HEK293 (cell line): ENCODE measurements at regions not wholly inside any gene's neighbourhood (a gene's known extent, or its start where the extent isn't known, plus 50 kb on each side); places are given as distances from the start of the nearest gene placed in this dataset.

ENCODE experiments used
- CTCF ChIP-seq: fragments of 450-650 bp; formaldehyde crosslinking; IDR thresholded peaks from 2 replicates; pipeline ENCODE4 v1.5.1; 2016; ENCODE audit warnings: missing biosample characterization, missing genetic modification characterization
- REST ChIP-seq: fragments of 450-650 bp; formaldehyde crosslinking; IDR thresholded peaks from 2 replicates; pipeline ENCODE4 v1.5.1; 2016; ENCODE audit warnings: missing biosample characterization, missing genetic modification characterization
- TCF7L2 ChIP-seq: IDR thresholded peaks from 2 replicates; pipeline ENCODE4 v1.6.1; 2011; ENCODE audit warnings: low read depth, mild to moderate bottlenecking, inconsistent platforms, low read length, moderate library complexity, borderline replicate concordance
- TSHZ1 ChIP-seq: fragments of 450-650 bp; formaldehyde crosslinking; IDR thresholded peaks from 2 replicates; pipeline ENCODE4 v1.5.1; 2016; ENCODE audit warnings: missing biosample characterization, missing genetic modification characterization, borderline replicate concordance
- ZBTB1 ChIP-seq: fragments of 450-650 bp; formaldehyde crosslinking; IDR thresholded peaks from 2 replicates; pipeline ENCODE4 v1.5.1; 2016; ENCODE audit warnings: missing biosample characterization, missing genetic modification characterization
- ZBTB10 ChIP-seq: fragments of 450-650 bp; formaldehyde crosslinking; IDR thresholded peaks from 2 replicates; pipeline ENCODE4 v1.5.1; 2016; ENCODE audit warnings: missing biosample characterization, missing genetic modification characterization
- ZBTB20 ChIP-seq: fragments of 450-650 bp; formaldehyde crosslinking; IDR thresholded peaks from 2 replicates; pipeline ENCODE4 v1.5.1; 2016; ENCODE audit warnings: missing biosample characterization, missing genetic modification characterization
- ZIC2 ChIP-seq: fragments of 450-650 bp; formaldehyde crosslinking; IDR thresholded peaks from 2 replicates; pipeline ENCODE4 v1.5.1; 2016; ENCODE audit warnings: missing biosample characterization, missing genetic modification characterization
- ZNF473 ChIP-seq: fragments of 450-650 bp; formaldehyde crosslinking; IDR thresholded peaks from 2 replicates; pipeline ENCODE4 v1.5.1; 2017; ENCODE audit warnings: missing biosample characterization, missing genetic modification characterization
- ZNF513 ChIP-seq: fragments of 450-650 bp; IDR thresholded peaks from 2 replicates; pipeline ENCODE4 v1.5.1; 2018; ENCODE audit warnings: missing biosample characterization, missing genetic modification characterization
- ZNF660 ChIP-seq: fragments of 450-650 bp; IDR thresholded peaks from 2 replicates; pipeline ENCODE4 v1.5.1; 2018; ENCODE audit warnings: missing biosample characterization, mild to moderate bottlenecking, missing genetic modification characterization
- ZNF76 ChIP-seq: fragments of 450-650 bp; formaldehyde crosslinking; IDR thresholded peaks from 2 replicates; pipeline ENCODE4; 2016; ENCODE audit warnings: low read depth, missing biosample characterization, missing genetic modification characterization, borderline replicate concordance
- ZNF768 ChIP-seq: fragments of 450-650 bp; formaldehyde crosslinking; IDR thresholded peaks from 2 replicates; pipeline ENCODE4 v1.5.1; 2018; ENCODE audit warnings: missing biosample characterization, mild to moderate bottlenecking, missing genetic modification characterization
- TF ChIP-seq, protein P1 (sequence below): sonication (generic); formaldehyde crosslinking; IDR thresholded peaks from 2 replicates; pipeline ENCODE4 v1.8.1; 2022; ENCODE audit warnings: mild to moderate bottlenecking, moderate library complexity, missing genetic modification reagents

DNA sequence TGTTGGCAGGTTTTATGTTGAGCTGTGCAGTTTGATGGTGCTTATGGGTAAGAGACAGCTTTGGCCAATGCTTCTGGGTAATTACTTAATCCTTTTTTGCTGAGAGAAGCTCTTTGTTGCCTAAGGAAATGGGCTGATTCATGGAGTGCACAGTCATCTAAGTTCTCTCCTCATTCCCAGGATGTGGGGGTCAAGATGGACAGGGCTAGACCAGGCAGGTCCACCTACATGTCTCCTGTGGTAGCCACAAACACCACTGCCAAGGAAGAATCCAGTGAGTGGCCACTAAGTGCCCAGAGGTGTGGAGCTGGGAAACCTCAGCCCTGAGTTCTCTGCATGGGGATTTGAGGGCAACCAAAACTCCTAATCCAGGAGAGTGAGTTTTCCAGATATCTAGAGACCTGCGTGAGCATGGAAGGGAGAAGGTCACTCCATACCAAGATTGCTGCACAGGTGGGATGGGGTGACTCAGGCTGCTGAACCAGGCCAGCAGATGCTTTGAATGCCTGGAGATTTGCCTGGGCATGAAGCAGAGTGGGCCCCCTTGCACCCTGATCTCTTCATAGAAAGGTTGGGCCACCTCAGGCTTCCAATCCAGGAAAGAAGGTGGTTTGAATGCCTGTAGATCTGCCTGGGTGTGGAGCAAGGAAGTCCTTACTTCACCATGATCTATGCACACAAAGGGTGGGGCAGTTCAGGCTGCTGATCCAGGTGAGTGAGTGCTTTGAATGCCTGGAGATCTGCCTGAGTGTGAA lies 234.8 kb upstream of the GNPDA2 start:
- TF ChIP-seq, protein P1, sequence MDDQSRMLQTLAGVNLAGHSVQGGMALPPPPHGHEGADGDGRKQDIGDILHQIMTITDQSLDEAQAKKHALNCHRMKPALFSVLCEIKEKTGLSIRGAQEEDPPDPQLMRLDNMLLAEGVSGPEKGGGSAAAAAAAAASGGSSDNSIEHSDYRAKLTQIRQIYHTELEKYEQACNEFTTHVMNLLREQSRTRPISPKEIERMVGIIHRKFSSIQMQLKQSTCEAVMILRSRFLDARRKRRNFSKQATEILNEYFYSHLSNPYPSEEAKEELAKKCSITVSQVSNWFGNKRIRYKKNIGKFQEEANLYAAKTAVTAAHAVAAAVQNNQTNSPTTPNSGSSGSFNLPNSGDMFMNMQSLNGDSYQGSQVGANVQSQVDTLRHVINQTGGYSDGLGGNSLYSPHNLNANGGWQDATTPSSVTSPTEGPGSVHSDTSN (CRISPR knock-in tag), result no peak
- TF ChIP-seq ZNF473 (tag by site-specific recombination) (no peak), ZNF76 (no peak), ZBTB10 (tag by site-specific recombination) (no peak), TCF7L2 (no peak), CTCF (tag by site-specific recombination) (no peak), ZBTB1 (tag by site-specific recombination) (no peak), ZNF768 (no peak), ZIC2 (tag by site-specific recombination) (no peak), REST (no peak), ZNF660 (no peak), ZNF513 (tag by site-specific recombination) (no peak), ZBTB20 (tag by site-specific recombination) (no peak), TSHZ1 (tag by site-specific recombination) (no peak)
